GM18867 (cell line): ENCODE measurements at regions not wholly inside any gene's neighbourhood (a gene's known extent, or its start where the extent isn't known, plus 50 kb on each side); places are given as distances from the start of the nearest gene placed in this dataset.

Experiments used
- ATAC-seq: cut with Tn5 transposase; IDR thresholded peaks from one replicate; pipeline ENCODE4 v1.9.1; 2021; ENCODE audit warnings: mild to moderate bottlenecking, moderate library complexity; ENCODE audit not compliant: unreplicated experiment

GRCh38 chr4:85250852-85251251 is 224.1 kb upstream of the ARHGAP24 start:
- no peak for ATAC-seq

- ATAC-seq: no peak
These were observed 217.1 kb upstream of the ARHGAP24 start for GRCh38 chr4:85257817-85258370.

- ATAC-seq: no peak
These were observed 214.9 kb upstream of the ARHGAP24 start for GRCh38 chr4:85260064-85260463.

- no peak for ATAC-seq
These were observed 209.7 kb upstream of the ARHGAP24 start for GRCh38 chr4:85265234-85265633.

- no peak for ATAC-seq
These were observed 206.8 kb upstream of the ARHGAP24 start for GRCh38 chr4:85268188-85268587.

- no peak for ATAC-seq
These were observed 206.0 kb upstream of the ARHGAP24 start for GRCh38 chr4:85268961-85269360.

- ATAC-seq: no peak
These were observed 200.0 kb upstream of the ARHGAP24 start for GRCh38 chr4:85274955-85275354.

- no peak for ATAC-seq
These were observed 194.0 kb upstream of the ARHGAP24 start for GRCh38 chr4:85280963-85281362.

- ATAC-seq: no peak
These were observed 183.7 kb upstream of the ARHGAP24 start for GRCh38 chr4:85291226-85291625.

GRCh38 chr4:85298037-85298436 is 176.9 kb upstream of the ARHGAP24 start:
- no peak for ATAC-seq

- ATAC-seq: no peak
These were observed 172.7 kb upstream of the ARHGAP24 start for GRCh38 chr4:85302193-85302736.

- no peak for ATAC-seq
These were observed 172.2 kb upstream of the ARHGAP24 start for GRCh38 chr4:85302756-85303155.

GRCh38 chr4:85318415-85318814 is 156.5 kb upstream of the ARHGAP24 start:
- ATAC-seq: no peak

- no peak for ATAC-seq
These were observed 116.1 kb upstream of the ARHGAP24 start for GRCh38 chr4:85358831-85359230.

GRCh38 chr4:85362550-85362949 is 112.4 kb upstream of the ARHGAP24 start:
- ATAC-seq: no peak

GRCh38 chr4:85367815-85368214 is 107.1 kb upstream of the ARHGAP24 start:
- no peak for ATAC-seq

- ATAC-seq: no peak
These were observed 106.7 kb upstream of the ARHGAP24 start for GRCh38 chr4:85368240-85368639.

GRCh38 chr4:85368932-85369331 is 106.0 kb upstream of the ARHGAP24 start:
- ATAC-seq: no peak

- ATAC-seq: peak; percentile 9
These were observed 105.1 kb upstream of the ARHGAP24 start for GRCh38 chr4:85369703-85370380.

GRCh38 chr4:85370400-85371032 is 104.4 kb upstream of the ARHGAP24 start:
- peak; percentile 95 for ATAC-seq

GRCh38 chr4:85372966-85373365 is 102.0 kb upstream of the ARHGAP24 start:
- no peak for ATAC-seq

GRCh38 chr4:85376285-85376684 is 98.7 kb upstream of the ARHGAP24 start:
- no peak for ATAC-seq
